GM19025 (cell line): ENCODE measurements at regions not wholly inside any gene's neighbourhood (a gene's known extent, or its start where the extent isn't known, plus 50 kb on each side); places are given as distances from the start of the nearest gene placed in this dataset.
"Not testable (repeated sequence)": the region's sequence is repeated elsewhere in the genome, so short reads cannot be mapped to it uniquely, and the experiment has no call there.

Experiments used
- ATAC-seq: cut with Tn5 transposase; IDR thresholded peaks from one replicate; pipeline ENCODE4 v1.9.1; 2021; ENCODE audit warnings: mild to moderate bottlenecking, low read depth, moderate library complexity; ENCODE audit not compliant: unreplicated experiment

DNA sequence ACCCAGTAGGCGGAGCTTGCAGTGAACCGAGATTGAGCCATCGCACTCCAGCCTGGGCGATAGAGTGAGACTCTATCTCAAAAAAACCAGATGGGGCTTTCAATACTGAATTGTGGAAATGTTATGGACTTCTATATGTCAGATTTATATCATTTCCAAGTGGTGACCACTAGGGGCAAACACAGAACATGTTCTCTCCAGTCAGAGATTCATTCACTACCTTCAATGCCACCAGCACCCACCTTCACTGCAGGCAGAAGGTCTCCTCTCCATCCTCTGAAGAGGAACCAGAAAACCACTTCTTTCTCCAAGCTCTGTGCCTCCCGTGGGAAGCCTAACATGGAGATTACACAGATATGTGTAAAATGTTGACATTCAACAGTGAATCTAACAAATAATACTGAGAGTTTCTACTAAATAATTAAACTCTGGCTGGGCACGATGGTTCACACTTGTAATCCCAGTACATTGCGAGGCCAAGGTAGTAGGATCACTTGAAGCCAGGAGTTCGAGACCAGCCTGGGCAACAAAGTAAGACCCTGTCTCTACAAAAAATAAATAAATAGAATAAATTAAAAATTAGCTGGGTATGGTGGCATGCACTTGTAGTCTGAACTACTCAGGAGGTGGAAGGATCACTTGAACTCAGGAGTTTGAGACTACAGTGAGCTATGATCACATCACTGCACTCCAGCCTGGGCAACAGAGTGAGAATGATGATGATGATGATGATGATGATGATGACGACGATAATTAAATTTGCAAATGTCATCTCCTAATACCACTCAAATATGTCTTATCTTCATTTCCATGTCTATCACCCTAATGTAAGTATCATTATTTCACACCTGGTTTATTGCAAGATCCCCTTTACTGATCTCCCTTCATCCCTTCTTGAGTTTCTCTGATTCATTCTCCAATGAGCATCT is 151.1 kb downstream of the ZNF281 start:
- no peak for ATAC-seq

DNA sequence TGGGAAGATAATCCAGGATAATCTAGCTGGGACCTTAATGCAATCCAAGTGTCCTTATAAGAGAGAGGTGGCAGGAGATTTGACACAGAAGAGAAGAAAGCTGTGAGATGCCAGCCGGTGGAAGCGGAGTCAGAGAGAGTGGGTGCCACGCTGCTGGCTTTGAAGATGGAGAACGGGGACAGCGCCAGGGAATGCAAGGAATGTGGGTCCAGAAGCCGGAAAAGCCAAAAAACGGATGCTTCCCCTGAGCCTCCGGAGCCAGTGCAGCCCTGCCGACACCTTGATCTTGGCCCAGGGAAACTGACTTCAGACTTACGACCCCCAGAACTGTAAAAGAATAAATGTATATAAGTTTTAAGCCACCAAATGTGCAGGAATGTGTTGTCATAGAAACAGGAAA is 152.6 kb downstream of the ZNF281 start:
- no peak for ATAC-seq

DNA sequence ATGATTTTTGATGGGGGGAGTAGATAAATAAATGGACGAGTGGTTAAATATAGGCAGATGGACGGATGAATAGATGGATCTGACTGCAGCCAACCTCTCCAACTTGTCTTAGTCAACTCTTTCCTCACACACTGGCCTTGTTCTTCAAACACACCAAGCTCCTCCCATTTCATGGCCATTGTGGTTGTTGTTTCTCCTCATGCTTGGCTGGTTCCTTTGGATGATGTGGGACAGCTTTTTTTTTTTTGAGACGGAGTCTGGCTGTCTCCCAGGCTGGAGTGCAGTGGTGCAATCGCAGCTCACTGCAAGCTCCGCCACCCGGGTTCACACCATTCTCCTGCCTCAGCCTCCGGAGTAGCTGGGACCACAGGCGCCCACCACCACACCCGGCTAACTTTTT is 155.2 kb downstream of the ZNF281 start:
- ATAC-seq, result not testable (repeated sequence)

DNA sequence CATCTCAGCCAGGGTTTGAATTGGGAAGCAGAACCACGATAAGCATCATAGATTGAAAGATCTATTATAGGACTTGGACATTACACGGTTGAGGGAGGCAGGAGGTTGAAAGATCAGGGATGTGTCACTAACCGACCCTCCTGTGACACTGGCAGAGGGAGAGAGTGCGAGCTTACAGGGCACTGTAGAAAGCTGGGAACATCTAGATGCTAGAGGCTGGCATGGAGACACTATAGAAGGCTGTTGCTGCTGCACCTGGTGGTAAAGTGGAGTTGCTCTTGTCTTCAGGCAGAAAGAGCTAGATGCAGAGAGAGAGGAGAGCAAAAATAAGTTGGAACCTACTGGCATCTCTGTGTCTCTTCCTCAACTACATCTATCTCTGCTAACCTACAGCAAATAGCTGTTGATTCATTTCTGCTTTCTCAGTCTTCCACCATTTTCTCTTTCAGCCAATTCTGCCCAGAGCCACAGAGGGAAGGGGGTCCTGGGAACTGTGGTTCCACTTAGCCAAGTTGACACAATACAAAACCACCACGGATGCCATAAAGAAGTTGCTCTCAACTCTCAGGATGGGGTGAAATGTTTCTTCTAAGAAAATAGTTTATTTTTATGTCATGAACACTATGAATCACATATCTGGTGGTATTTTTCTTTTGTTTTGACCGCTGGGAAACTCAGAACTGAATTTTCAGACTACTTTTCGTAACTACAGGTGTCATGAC is 155.9 kb downstream of the ZNF281 start:
- no peak for ATAC-seq

DNA sequence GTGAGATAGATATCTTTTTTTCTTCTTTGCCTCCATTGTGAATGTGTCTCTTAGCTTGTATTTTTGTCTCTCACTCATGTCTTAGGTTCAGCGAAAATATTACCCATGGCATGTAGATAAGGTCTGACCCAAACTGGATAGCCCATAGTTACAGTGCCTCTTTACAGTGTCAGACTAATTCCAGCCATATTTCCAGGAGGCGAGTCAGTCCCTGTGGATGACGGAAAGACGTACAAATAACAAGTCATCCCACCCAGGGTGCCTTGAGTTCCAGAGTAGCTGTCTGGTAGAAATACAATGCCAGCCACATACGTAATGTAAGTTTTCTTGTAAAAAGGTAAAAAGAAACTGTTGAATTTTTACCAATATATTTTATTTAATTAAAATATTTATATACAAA is 157.3 kb downstream of the ZNF281 start:
- no peak for ATAC-seq

DNA sequence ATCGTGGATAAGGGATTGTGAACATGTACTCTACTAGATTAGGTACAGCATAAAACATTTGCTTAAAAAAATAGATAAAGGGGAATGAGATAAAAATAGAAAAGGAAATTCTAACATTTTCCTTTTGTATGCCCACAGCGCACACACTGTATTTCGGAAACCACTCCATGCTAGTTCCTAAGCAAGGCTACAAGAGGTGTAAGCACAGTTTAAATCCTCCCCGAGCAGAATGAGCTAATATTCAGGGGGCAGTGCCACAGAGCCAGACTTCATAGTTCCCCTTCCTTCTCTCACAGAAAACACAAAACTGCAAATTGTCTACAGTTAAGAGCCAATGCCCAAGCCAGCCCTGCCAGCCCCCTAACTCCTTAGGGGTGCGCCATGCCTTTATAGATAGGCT is 159.4 kb downstream of the ZNF281 start:
- ATAC-seq, result no peak

DNA sequence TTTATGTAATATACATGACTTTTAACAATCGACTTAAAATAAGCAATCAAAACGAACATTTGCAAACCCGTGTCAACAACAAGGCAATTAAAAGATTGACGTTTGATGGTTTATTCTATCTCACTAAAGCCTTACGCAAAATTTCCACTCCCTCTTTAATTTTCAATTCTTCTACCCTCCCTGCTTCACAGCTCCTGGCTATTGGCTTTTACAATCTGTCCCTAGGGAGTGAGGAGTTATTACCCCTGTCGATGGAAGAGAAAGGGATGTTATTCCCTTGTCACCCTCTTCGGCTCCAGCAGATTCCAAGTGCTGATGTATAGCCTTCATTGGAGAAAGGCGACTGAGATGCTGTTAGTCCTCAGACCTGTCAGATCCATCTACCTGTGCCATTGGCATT is 161.3 kb downstream of the ZNF281 start:
- no peak for ATAC-seq

DNA sequence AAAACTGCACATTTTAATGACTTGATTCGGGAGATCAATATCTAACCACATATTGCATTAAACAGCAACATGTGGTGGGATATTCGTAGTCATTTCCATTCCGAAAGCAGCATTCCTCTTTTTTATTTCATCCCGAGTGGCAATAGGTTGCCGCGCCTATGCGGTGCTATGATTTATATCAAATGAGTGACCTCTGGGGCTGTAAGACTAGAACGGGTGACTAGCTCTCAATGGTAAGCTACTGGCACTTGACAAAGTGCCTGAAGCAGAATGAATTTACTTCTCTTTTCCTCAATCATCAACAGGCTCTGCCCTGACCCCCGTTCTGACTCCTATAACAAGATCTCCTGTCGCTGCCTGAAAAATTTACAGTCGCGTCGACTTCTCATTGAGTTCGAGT is 162.3 kb downstream of the ZNF281 start:
- ATAC-seq, result no peak

DNA sequence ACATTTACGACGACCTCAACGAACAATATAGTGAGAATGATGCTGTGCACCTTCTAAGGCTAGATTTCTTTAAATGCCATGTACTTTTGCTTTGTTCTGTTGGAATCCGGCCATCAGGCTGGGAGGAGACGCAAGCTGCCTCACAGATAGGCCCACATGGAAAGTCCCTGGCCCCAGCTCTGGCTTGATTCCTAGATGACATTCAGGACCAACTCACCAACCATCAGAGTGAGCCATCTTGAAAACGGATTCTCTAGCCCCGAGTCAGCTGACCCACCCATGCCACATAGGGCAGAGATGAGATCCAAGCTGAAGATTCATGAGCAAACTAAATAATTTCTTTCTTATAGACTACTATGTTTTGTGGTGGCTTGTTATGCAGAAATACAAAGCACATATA is 164.4 kb downstream of the ZNF281 start:
- ATAC-seq, result no peak

DNA sequence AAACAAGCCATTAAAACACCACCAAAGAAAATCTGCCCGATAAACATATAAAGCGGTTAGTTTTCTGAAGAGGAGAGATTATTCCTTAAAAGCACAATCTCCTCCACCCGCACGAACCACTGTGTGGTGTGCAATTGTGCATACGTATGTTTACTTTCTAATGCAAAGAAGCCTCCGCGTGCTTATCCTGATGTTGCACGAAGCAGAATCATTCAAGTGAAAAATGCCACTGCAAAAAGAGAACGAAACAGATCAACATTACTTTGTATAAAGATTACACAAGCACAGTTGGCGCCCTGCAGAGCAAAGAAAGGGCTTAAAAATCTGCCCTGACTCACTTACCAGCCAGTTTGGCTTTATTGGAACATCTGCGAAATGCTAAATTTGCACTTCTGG is 166.8 kb downstream of the ZNF281 start:
- no peak for ATAC-seq

DNA sequence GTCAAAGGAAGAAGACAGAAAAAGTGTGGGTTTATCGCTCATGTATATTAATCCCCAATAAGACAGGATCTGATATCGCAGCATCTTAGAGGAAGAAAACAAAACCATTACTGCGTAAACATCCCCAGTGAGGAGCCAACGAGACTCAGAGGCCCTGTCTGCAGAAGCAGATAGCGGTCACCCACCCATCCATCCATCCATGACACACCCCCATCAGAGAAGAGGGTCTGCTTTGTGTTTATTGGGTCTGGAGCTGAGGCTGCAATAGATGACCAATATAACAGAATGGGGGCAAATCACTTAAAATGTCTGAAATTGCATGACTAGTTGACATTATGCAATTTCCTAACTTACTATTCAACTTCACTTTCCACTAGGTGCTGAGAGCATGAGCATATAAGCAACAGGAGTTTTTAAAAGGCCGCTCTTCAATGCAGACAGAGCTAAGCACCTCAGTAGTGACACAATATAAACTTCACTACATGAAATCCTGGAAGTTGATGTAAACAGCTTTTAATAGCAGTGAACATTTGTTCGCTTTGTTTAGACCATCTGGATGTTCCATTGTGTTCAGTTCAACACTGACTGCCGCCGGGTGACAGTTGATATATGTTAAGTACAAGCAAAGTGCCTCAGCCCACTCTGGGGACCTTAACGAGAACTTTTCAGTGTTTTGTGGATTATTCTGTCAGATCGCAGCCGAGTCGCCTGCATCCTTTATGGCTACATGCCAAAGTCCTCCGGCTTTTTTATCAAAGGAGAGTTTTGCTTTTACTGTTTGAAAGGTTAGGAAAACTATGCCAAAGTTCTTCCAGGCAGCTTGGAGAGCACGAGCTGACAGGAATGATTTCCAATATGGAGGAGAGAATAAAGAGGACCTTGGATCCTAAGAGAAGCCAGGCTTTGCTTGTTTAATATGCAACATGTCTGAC is 167.5 kb downstream of the ZNF281 start:
- no peak for ATAC-seq

DNA sequence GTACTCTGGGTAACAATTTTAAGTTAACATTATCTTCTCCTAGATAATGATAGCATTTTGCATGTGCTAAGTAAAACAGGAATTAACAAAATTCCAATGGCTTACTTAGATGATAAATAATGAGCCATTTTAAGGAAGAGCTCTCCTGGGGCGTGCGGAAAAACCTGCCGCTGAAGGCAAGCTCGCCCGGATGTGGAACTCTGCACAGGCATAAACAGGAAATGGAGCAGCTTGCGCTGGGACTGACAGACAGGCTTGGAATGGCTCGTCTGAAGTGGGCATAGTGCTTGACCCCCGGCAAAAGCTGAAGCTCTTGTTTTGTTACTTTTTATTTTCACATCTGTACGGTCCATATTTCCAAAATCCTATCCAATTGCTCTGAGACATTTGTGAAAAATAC is 169.2 kb downstream of the ZNF281 start:
- no peak for ATAC-seq

DNA sequence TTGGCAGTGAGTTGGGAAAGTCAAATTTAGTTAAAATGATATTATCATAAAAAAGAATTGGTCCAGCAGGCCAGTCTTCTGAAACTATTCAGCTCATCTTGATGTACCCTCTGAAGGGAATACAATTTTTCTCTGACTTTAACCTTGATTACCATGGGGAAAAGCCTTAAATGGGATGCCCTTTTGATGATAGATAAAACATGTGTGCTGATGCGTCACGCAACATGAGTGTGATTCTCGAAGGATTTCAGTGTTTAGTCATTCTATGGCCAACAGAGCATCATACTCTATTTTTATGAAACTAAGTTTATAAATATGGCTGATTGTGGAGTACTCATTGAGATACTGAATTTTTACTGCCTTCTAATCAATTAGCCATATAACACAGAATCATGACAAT is 171.5 kb downstream of the ZNF281 start:
- no peak for ATAC-seq

DNA sequence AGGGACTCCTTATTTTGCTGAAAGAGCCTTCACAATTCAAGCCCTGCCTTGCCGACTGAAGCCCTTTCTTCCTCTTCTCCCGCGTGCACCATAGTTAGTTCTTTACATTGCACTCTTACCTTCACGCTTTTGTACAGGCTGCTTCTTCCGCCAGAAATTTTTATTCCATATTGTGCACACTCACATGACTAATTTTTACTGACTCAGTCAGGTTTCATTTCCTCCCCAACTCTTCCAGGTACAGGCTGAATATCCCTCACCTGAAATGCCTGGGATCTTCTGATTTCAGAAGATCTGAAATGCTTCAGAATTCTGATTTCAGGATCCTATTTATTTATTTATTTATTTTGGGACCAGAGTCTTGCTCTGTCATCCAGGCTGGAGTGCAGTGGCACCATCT is 172.8 kb downstream of the ZNF281 start:
- no peak for ATAC-seq

DNA sequence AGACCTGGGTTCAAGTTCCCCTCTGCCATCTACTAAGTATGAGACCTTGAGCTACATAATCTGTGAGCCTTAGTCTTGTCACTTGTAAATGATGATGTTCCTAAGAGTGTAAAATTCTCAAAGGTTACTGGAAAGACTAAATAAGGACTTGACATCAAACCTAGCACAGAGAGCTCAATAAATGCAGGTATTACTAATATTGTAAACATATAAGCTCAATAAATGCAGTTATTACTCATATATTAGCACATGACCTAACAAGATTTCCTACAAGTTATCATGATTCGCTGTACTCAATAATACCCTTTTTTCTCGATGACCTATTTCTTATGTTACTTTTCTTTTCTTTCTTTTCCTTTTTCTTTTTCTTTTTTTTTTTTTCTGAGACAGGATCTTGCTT is 174.9 kb downstream of the ZNF281 start:
- no peak for ATAC-seq

DNA sequence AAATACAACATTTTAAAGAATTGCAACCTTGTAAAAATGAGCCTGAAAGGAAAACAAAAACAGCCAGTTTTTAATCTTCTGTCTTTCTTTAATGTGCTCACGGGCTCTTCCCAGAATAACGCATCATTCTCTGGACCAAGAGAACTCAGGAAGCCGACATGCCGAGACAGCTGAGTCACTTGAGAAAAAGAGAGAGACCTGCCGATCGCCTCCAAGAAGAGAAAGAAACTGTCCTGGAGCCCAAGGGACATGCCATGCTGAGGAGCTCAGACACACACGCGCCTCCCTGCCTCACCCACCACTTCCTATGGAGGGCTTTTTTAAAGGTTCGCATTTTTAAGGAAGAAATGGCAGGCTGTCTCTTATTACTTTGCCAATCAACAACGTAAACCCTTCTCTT is 176.4 kb downstream of the ZNF281 start:
- ATAC-seq, result no peak

DNA sequence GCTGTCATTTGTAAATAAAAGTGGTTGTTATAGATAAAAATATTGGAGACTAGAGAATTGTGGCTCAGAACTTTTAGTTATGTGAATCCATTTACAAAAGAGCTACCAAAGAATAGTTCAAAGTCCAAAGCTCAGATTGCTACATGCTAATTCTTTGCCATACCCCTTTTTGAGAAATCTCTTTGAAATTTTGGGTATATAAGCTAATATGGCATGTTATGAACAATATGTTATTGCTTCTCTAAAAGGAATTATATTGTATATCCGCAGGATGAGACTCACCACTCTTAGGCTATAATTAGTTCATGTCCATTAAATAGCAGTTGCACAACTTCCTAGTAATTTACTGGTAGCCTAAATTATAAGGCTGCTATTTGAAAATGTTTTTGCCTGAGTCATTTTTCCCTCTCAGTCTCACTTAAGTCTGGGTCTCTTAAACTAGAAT is 178.0 kb downstream of the ZNF281 start:
- no peak for ATAC-seq

DNA sequence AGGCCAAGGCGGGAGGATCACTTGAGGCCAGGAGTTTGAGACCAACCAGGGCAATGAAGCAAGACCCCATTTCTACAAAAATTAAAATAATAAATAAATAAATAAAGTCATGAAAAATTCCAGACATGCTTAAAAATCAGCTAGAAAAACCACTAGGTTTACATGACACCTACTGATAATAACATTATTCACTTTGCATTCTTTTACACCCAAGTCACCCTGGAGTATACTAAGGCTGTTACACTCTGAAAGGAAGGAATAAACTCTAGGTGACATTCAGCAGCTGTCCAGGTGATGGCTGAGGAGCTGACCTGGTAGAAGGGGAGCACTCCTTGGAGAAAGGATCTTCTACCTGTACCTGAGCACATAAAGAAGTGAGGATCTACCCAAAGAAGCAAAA is 179.2 kb downstream of the ZNF281 start:
- no peak for ATAC-seq

DNA sequence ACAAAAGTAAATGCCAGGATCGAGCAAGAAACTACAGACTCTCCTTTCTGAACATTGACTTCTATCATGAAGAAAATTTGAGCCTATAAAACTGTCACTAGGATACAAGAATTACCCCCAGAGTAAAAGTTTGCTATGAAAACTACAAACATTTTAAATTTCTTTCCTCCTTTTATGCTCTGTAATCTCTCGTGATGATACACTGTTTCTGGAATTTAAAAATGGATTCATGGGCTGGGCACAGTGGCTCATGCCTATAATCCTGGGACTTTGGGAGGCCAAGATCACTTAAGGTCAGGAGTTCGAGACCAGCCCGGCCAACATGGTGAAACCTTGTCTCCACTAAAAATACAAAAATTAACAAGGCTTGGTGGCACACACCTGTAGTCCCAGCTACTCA is 181.3 kb downstream of the ZNF281 start:
- no peak for ATAC-seq

DNA sequence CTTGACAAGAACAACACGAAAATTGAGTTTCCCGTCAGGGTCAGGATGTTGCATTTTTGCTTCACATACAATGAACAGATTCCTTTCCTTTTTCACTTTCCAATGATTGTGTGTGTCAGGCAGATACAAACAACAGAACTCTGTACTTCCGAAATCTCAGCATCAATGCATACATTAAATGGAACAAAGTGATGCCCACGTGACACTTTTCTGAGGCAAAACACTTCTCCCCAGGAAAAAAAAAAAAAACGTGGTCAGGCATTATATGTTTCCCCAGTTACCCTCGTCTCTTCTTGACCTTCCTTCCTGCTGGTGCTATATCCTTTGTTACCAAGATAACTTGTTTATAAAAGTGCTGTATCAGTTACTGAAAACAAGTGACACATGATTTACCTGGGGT is 181.8 kb downstream of the ZNF281 start:
- ATAC-seq, result no peak
